Suprapubic skin (tissue), 4 donors: ENCODE measurements at regions not wholly inside any gene's neighbourhood (a gene's known extent, or its start where the extent isn't known, plus 50 kb on each side); places are given as distances from the start of the nearest gene placed in this dataset.

Source experiments
- CTCF ChIP-seq, 2 donors: fragments of 200-600 bp in 1 of 2; fragments of 450-650 bp in 1 of 2; sonication (generic) in 1 of 2; IDR thresholded peaks; one replicate each; pipeline ENCODE4 v1.5.1; 2016 to 2019; ENCODE audit warnings: antibody characterized with exemption in 2 of 2, mild to moderate bottlenecking in 1 of 2, moderate library complexity in 1 of 2
- EP300 ChIP-seq: sonication (generic); formaldehyde crosslinking; IDR thresholded peaks from one replicate; pipeline ENCODE4 v1.6.1; 2017; ENCODE audit warnings: antibody characterized with exemption
- POLR2A ChIP-seq, 2 donors: fragments of 450-650 bp; IDR thresholded peaks; one replicate each; pipeline ENCODE4 v1.6.1; 2017; ENCODE audit warnings: antibody characterized with exemption in 2 of 2, mild to moderate bottlenecking in 2 of 2, moderate library complexity in 2 of 2
- POLR2AphosphoS5 ChIP-seq, 3 donors: sonication (generic); formaldehyde crosslinking; IDR thresholded peaks; one replicate each; pipeline ENCODE4 v1.6.1; 2017; ENCODE audit warnings: antibody characterized with exemption in 3 of 3

- TF ChIP-seq POLR2A (IDR thresholded peaks at IDR 0.05) (no peak), CTCF (IDR thresholded peaks at IDR 0.05) (no peak), EP300 (no peak), POLR2AphosphoS5 (IDR thresholded peaks at IDR 0.05) (no peak)
Measured at GRCh38 chr3:144760831-144761230, 789.2 kb downstream of the DIPK2A start.
